GM18502 (cell line): ENCODE measurements at regions not wholly inside any gene's neighbourhood (a gene's known extent, or its start where the extent isn't known, plus 50 kb on each side); places are given as distances from the start of the nearest gene placed in this dataset.
A peak's percentile ranks its signal among the peaks of the same experiment; 100 is the strongest.

Experiments
- ATAC-seq: cut with Tn5 transposase; IDR thresholded peaks from one replicate; pipeline ENCODE4 v1.9.1; 2021; ENCODE audit warnings: mild to moderate bottlenecking; ENCODE audit not compliant: unreplicated experiment, poor library complexity

DNA sequence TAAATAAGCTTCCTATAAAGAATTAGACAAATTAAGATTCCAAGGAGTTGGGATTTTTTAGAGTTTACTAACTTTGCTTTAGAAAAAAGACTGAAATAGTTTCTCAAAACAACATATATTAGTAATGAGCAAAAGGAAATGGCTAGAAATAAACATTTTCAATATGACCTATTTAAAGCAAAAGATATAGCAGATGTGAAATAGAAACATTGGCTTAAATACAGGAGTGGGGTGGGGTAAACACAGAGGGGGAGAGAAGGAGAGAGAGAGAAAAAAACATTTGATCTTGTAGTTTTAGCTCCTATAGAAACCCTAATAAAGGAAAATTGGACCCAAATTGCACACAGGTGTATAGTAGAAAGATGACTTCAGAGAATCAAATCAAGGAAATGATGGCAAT, 794.5 kb downstream of the MED13L start:
- no peak for ATAC-seq

DNA sequence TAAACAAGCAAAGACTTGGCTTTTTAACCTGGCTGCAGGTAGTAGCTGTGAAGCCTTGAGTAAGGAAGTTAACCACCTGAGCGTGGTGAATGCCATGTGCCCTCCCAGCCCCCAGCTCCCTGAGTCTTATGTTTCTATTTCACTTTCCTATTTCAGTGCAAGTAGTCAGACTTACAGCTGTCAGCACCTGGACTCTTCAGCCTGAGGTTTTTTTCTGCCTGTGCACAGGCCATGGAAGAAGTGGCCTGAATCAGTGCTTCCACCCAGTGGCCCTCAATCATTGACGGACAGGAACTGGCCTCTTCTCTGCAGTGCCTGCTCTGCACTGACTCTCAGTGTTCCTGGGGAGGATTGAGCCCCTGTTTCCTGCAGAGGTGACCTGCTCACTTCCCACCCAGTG, 796.4 kb downstream of the MED13L start:
- peak; percentile 83 for ATAC-seq

- no peak for ATAC-seq
Measured at GRCh38 chr12:115478505-115478904, 794.5 kb upstream of the TBX3 start.

DNA sequence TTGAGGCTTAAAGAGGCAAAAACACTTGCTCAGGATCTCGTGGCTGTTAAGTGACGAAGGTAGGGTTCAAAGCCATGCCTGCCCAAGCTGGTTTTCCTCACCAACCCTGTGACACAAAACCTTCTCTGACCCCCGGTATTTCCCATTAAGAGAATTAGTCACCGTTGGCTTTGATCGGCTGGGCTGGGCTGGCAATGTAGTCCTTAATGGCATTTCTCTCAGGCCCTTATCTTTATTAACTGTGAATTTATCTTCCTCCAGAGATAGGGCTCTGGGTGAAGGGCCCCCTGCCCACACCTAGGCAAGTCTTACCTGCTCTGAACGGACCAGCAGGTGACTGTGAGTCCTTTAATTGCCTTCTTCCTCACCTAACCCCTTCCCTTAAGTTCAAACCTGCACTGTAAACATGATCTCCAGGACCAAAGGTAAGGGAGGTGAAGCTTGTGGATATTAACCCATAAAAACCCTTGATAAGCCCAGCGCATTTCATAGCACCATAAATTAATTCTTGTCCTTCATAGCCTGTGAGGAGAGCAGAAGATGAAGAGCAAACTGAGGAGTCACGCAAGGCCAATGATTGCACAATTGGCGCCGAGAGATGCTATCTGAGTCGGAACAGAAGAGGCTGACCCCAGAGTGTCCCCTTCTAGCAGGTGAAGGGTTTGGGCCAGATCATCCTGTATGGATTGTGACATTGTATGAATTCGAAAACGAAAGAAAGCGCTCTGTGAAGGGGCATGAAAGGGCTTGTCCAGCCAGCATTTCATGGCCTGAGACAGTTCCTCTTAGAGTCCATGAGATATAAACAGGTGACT, 790.8 kb upstream of the TBX3 start:
- ATAC-seq, result no peak

GRCh38 chr12:115473257-115473956, 789.4 kb upstream of the TBX3 start:
- no peak for ATAC-seq

DNA sequence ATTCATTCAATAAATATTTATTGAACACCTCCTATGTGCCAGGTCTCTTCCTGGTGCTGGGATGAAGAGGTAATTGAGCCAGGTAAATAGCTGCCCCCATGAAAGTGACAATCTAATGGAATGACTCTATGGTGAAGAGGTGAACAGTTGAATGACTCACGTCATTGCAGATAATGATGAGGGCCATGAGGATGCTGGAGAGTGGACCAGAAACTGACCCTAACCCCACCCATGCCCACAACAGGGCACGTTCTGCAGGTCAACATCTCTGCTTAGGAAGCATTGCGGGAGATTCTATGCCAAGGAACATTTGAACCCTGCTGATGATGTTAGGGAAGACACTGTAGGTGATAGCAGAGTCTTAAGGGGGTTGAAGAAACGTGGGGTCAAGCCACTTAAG, 788.9 kb upstream of the TBX3 start:
- no peak for ATAC-seq

GRCh38 chr12:115470977-115471376, 787.0 kb upstream of the TBX3 start:
- no peak for ATAC-seq

GRCh38 chr12:115470526-115470925, 786.6 kb upstream of the TBX3 start:
- ATAC-seq, result no peak

GRCh38 chr12:115468087-115468510, 784.1 kb upstream of the TBX3 start:
- ATAC-seq, result no peak

DNA sequence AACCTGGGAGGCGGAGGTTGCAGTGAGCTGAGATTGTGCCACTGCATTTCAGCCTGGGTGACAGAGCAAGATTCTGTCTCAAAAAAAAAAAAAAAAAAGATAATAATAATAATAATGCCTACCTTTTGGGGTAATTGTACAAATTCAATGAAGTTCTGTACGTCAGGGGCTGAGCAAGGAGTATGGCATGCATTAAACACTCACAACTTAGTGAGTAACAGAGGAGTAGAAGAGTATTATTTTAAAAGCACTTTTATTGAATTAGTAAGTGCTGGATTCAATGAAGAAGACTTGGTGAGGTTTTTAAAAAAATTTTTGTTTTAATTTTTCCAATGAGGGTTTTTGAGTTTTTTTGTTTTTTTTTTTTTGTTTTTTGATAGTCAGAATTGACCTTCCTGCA, 783.6 kb upstream of the TBX3 start:
- ATAC-seq, result no peak

GRCh38 chr12:115466076-115466475, 782.1 kb upstream of the TBX3 start:
- no peak for ATAC-seq

DNA sequence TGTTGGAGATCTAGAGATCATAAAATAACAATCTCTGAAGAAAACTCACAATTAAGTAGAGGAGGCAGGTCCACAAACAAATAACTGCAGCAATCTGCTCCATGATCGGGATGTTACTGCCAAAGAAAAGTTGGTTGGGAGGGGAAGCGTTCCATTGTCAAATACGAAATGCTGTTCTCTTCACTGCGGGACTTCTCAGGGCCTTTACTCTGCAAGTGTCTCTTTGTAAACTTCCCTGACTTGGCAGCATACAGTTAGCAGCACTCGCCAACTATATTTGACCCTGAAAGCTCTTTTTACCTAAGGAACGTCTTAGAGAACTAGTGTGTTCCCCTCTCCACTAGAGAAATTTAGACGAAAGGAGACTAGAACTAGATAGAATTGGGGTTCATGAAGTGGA, 780.7 kb upstream of the TBX3 start:
- ATAC-seq, result no peak

GRCh38 chr12:115464111-115464581, 780.2 kb upstream of the TBX3 start:
- no peak for ATAC-seq

DNA sequence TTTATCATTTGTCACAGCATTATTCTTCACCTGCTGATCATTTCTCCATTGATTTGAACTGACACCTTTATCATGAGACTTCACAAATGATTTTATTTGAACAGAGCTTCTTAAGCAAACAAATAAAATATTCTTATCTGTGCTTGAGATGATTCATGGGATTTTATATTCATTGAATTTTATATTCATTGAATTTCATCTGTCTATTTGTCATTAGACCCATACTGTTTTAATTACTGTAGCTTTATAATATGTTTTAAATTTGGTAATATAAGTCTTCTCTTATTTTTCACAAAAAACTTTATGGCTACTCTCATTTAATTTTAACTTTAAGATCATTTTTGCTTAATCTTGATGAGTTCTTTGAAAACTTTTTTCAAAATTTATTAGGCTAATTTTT, 777.4 kb upstream of the TBX3 start:
- no peak for ATAC-seq

DNA sequence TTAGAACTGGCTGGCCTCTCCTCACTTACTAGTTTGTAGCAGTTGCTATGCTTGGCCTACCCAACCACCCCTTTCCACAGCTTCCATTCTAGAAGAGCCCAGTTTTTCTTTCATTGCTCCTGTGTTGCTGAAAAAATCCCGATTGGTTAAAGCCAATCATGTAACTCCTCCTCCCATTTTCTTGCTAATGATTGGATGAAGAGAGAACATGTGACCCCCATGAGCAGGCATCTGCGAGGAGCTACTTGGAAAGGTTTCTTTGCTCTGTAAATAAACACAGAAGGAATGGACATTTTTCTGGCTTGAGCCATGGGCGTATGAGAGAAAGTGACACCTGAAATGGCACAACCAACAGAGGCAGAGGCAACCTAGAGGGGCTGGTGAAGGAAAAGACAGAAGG, 773.8 kb upstream of the TBX3 start:
- no peak for ATAC-seq

DNA sequence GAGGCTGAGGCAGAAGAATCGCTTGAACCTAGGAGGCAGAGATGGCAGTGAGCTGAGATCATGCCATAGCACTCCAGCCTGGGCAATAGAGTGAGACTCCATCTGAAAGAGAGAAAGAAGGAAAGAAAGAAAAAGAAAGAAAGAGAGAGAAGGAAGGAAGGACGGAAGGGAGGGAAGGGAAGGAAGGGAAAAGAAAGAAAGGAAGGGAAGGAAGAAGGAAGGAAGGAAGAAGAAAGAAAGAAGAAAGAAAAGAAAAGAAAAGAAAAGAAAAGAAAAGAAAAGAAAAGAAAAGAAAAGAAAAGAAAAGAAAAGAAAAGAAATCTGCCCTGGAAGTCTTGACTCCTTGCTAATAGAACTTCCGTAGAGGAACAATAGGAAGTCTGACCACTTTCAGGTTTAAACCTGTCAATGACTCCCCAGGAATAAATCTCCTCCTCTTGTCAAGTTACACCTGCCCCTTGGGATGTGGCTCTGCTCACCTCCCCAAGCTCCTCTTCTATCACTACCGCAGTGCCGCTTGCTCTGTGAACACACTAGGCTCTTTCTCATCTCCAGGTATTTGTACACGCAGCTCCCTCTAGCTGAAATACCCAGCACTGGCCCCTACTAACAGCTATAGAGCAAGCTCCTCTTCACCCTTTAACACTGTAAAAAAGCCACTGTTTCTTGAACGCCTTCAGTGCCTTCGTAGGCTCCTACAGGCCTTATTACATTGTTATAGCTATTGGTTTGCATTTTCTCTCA, 773.1 kb upstream of the TBX3 start:
- no peak for ATAC-seq

GRCh38 chr12:115455268-115455681, 771.3 kb upstream of the TBX3 start:
- ATAC-seq, result no peak

GRCh38 chr12:115452751-115453281, 768.8 kb upstream of the TBX3 start:
- no peak for ATAC-seq

- ATAC-seq, result peak; percentile 74
Measured at GRCh38 chr12:115451780-115452736, 768.1 kb upstream of the TBX3 start.
